ENCODE measurements at regions not wholly inside any gene's neighbourhood (a gene's known extent, or its start where the extent isn't known, plus 50 kb on each side); places are given as distances from the start of the nearest gene placed in this dataset.

GRCh38 chr3:156606729-156607128 lies 51.8 kb upstream of the SSR3 start:
- Histone ChIP-seq H3K4me1 (ENCODE audit: low read length) (peaks cover 7% of the 10 kb centered on the region), H3K9ac (ENCODE audit: low read length) (no peak overlapping the region), H4K20me1 (ENCODE audit: insufficient read depth, low read length) (no peaks in the 10 kb centered on the region), H3K9me3 (replicated peaks; ENCODE audit: insufficient read depth, low read length) (no peaks in the 10 kb centered on the region), H3K36me3 (replicated peaks; ENCODE audit: insufficient read depth, low read length) (no peaks in the 10 kb centered on the region), H3K27ac (ENCODE audit: low read length) (no peak overlapping the region), H3F3A (ENCODE audit: insufficient read depth, low read length) (no peaks in the 10 kb centered on the region), H3K4me3 (ENCODE audit: low read length) (no peak overlapping the region), H3K4me2 (ENCODE audit: low read depth, low read length) (no peak overlapping the region), H3K27me3 (replicated peaks; ENCODE audit: insufficient read depth, low read length) (no peaks in the 10 kb centered on the region), H3K9me2 (replicated peaks; ENCODE audit: insufficient read depth, low read length) (no peaks in the 10 kb centered on the region), H2AFZ (ENCODE audit: low read length) (no peak overlapping the region), H3K79me2 (ENCODE audit: low read length) (no peaks in the 10 kb centered on the region)
- TF ChIP-seq CTCF (IDR thresholded peaks at IDR 0.05; ENCODE audit: low read length) (no peak), EZH2 (optimal IDR thresholded peaks at IDR 0.05; ENCODE audit: low read depth, low read length) (no peak), EZH2phosphoT487 (IDR thresholded peaks at IDR 0.05; ENCODE audit: low read length) (no peak)
- no peak for DNase-seq

- Histone ChIP-seq H3K9me3 (replicated peaks; ENCODE audit: insufficient read depth, low read length) (no peaks in the 10 kb centered on the region), H3F3A (ENCODE audit: insufficient read depth, low read length) (no peaks in the 10 kb centered on the region), H3K27me3 (replicated peaks; ENCODE audit: insufficient read depth, low read length) (no peaks in the 10 kb centered on the region), H2AFZ (ENCODE audit: low read length) (no peak overlapping the region), H3K27ac (ENCODE audit: low read length) (no peak overlapping the region), H3K4me1 (ENCODE audit: low read length) (peaks cover 7% of the 10 kb centered on the region), H3K9me2 (replicated peaks; ENCODE audit: insufficient read depth, low read length) (no peaks in the 10 kb centered on the region), H3K4me2 (ENCODE audit: low read depth, low read length) (no peak overlapping the region), H3K79me2 (ENCODE audit: low read length) (no peaks in the 10 kb centered on the region), H3K9ac (ENCODE audit: low read length) (no peak overlapping the region), H3K36me3 (replicated peaks; ENCODE audit: insufficient read depth, low read length) (no peaks in the 10 kb centered on the region), H3K4me3 (ENCODE audit: low read length) (no peak overlapping the region), H4K20me1 (ENCODE audit: insufficient read depth, low read length) (no peaks in the 10 kb centered on the region)
- TF ChIP-seq CTCF (IDR thresholded peaks at IDR 0.05; ENCODE audit: low read length) (no peak), EZH2phosphoT487 (IDR thresholded peaks at IDR 0.05; ENCODE audit: low read length) (no peak), EZH2 (optimal IDR thresholded peaks at IDR 0.05; ENCODE audit: low read depth, low read length) (no peak)
- DNase-seq = no peak
Observed at GRCh38 chr3:156605686-156606605, 51.0 kb upstream of the SSR3 start.

GRCh38 chr3:156604642-156605144 lies 49.8 kb upstream of the SSR3 start:
- Histone ChIP-seq H3K4me1 (ENCODE audit: low read length) (peaks cover 2% of the 10 kb centered on the region), H3K36me3 (replicated peaks; ENCODE audit: insufficient read depth, low read length) (no peaks in the 10 kb centered on the region), H3K4me2 (ENCODE audit: low read depth, low read length) (no peak overlapping the region), H3K9me3 (replicated peaks; ENCODE audit: insufficient read depth, low read length) (no peaks in the 10 kb centered on the region), H3F3A (ENCODE audit: insufficient read depth, low read length) (no peaks in the 10 kb centered on the region), H3K27me3 (replicated peaks; ENCODE audit: insufficient read depth, low read length) (no peaks in the 10 kb centered on the region), H3K4me3 (ENCODE audit: low read length) (no peak overlapping the region), H3K9me2 (replicated peaks; ENCODE audit: insufficient read depth, low read length) (no peaks in the 10 kb centered on the region), H2AFZ (ENCODE audit: low read length) (no peak overlapping the region), H3K9ac (ENCODE audit: low read length) (no peak overlapping the region), H3K27ac (ENCODE audit: low read length) (no peak overlapping the region), H3K79me2 (ENCODE audit: low read length) (no peaks in the 10 kb centered on the region), H4K20me1 (ENCODE audit: insufficient read depth, low read length) (no peaks in the 10 kb centered on the region)
- DNase-seq = no peak
- TF ChIP-seq EZH2phosphoT487 (IDR thresholded peaks at IDR 0.05; ENCODE audit: low read length) = no peak
- no peak for TF ChIP-seq CTCF (IDR thresholded peaks at IDR 0.05; ENCODE audit: low read length)
- no peak for TF ChIP-seq EZH2 (optimal IDR thresholded peaks at IDR 0.05; ENCODE audit: low read depth, low read length)

Data from MM.1S (cell line).